Activated naive CD4-positive, alpha-beta T cell treated with anti-CD3 and anti-CD28 coated beads, Interleukin-2, amount 10 ng/mL, durations not matched to agents 7 days and 5 days (primary cell): ENCODE measurements at regions not wholly inside any gene's neighbourhood (a gene's known extent, or its start where the extent isn't known, plus 50 kb on each side); places are given as distances from the start of the nearest gene placed in this dataset.
"Not testable (repeated sequence)": the region's sequence is repeated elsewhere in the genome, so short reads cannot be mapped to it uniquely, and the experiment has no call there.

Source experiments
- CTCF ChIA-PET: fragments of 350-600 bp; sonication (Branson Sonifier 250); formaldehyde crosslinking; loops from one replicate; lab custom pipeline; 2021; ENCODE audit warnings: antibody characterized with exemption; lab: Charles Lee
- DNase-seq: peaks from one replicate; pipeline ENCODE4 v3.0.0-alpha.2; 2020
- H3K27ac Mint-ChIP-seq: one replicate; pipeline ENCODE4 v1.8.0; 2021; ENCODE audit warnings: mild to moderate bottlenecking, moderate library complexity, mixed read lengths
- H3K27me3 Mint-ChIP-seq: one replicate; pipeline ENCODE4 v1.8.0; 2021; ENCODE audit warnings: mild to moderate bottlenecking, mixed read lengths
- H3K36me3 Mint-ChIP-seq: one replicate; pipeline ENCODE4 v1.8.0; 2021; ENCODE audit warnings: mixed read lengths
- H3K4me1 Mint-ChIP-seq: one replicate; pipeline ENCODE4 v1.8.0; 2021; ENCODE audit warnings: mixed read lengths
- H3K4me3 Mint-ChIP-seq: one replicate; pipeline ENCODE4 v1.8.0; 2021; ENCODE audit warnings: mild to moderate bottlenecking, moderate library complexity, mixed read lengths
- H3K9me3 Mint-ChIP-seq: one replicate; pipeline ENCODE4 v1.8.0; 2021; ENCODE audit warnings: mixed read lengths

DNA sequence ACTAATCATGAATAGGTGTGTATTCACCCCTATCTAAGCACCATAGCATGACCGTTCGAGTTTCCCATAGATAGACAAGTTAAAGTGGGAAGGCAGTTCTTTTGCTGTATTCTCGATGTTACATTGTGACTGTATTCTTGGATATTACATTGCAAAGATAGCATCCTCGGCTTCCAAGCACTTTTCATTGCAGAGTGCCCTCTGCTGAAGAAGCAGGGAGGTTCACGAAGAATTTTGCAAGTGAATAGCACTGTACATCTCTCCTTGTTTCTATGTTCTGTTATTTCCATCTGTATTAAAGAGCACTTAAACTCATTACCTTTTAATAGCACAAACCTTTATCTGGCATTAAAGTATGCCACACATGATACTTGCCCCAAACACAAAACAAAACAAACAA is 426.7 kb upstream of the ARX start:
- H3K4me3 Mint-ChIP-seq, result no peak overlapping the region
- no peaks in the 10 kb centered on the region for H3K4me1 Mint-ChIP-seq
- H3K36me3 Mint-ChIP-seq, result no peaks in the 10 kb centered on the region
- H3K27ac Mint-ChIP-seq, result no peak overlapping the region
- no peaks in the 10 kb centered on the region for H3K9me3 Mint-ChIP-seq
- CTCF ChIA-PET, result no interaction called here
- H3K27me3 Mint-ChIP-seq, result no peaks in the 10 kb centered on the region
- no peak for DNase-seq

GRCh38 chrX:25433307-25433706 is 417.5 kb upstream of the ARX start:
- H3K4me3 Mint-ChIP-seq, result no peak overlapping the region
- no peaks in the 10 kb centered on the region for H3K27me3 Mint-ChIP-seq
- H3K9me3 Mint-ChIP-seq, result no peaks in the 10 kb centered on the region
- no peak overlapping the region for H3K27ac Mint-ChIP-seq
- CTCF ChIA-PET, result no interaction called here
- DNase-seq, result no peak
- no peaks in the 10 kb centered on the region for H3K36me3 Mint-ChIP-seq
- H3K4me1 Mint-ChIP-seq, result no peaks in the 10 kb centered on the region

DNA sequence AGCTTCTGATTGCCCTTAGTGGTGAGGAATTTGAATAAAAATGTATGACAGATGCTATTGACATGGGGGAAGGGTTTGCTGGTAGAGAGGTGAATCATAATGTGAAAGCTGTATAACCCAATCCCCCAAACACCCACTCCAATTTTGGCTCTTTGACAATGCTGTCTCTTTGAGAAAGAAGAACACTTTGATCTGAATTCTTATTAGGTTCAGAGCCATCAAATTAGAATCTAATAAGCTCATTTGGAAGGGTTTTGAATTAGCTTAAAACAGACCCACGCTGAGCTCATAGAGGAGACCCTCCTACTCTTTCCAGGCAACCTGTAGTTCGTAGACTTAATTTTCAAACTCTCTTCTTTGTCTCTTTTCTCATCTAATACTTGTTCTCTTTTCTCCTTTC is 416.6 kb upstream of the ARX start:
- no peak overlapping the region for H3K4me3 Mint-ChIP-seq
- no peaks in the 10 kb centered on the region for H3K36me3 Mint-ChIP-seq
- H3K27me3 Mint-ChIP-seq, result no peaks in the 10 kb centered on the region
- H3K27ac Mint-ChIP-seq, result no peak overlapping the region
- no peaks in the 10 kb centered on the region for H3K4me1 Mint-ChIP-seq
- H3K9me3 Mint-ChIP-seq, result no peaks in the 10 kb centered on the region
- no peak for DNase-seq
- CTCF ChIA-PET, result no interaction called here

GRCh38 chrX:25427873-25428555 is 412.2 kb upstream of the ARX start:
- H3K4me3 Mint-ChIP-seq, result no peak overlapping the region
- no peaks in the 10 kb centered on the region for H3K36me3 Mint-ChIP-seq
- peaks cover 2% of the 10 kb centered on the region for H3K9me3 Mint-ChIP-seq
- H3K27me3 Mint-ChIP-seq, result no peaks in the 10 kb centered on the region
- H3K4me1 Mint-ChIP-seq, result no peaks in the 10 kb centered on the region
- no peak for DNase-seq
- no peak overlapping the region for H3K27ac Mint-ChIP-seq
- CTCF ChIA-PET, result no interaction called here

GRCh38 chrX:25404163-25404562 is 388.4 kb upstream of the ARX start:
- H3K9me3 Mint-ChIP-seq, H3K27ac Mint-ChIP-seq, H3K36me3 Mint-ChIP-seq, H3K4me3 Mint-ChIP-seq, CTCF ChIA-PET, DNase-seq, H3K4me1 Mint-ChIP-seq, H3K27me3 Mint-ChIP-seq: not testable (repeated sequence)

- Mint-ChIP-seq H3K4me1 (no peaks in the 10 kb centered on the region), H3K36me3 (no peaks in the 10 kb centered on the region), H3K4me3 (no peak overlapping the region), H3K27ac (no peak overlapping the region), H3K9me3 (no peaks in the 10 kb centered on the region), H3K27me3 (no peaks in the 10 kb centered on the region)
- DNase-seq, result no peak
- CTCF ChIA-PET, result no interaction called here
These were observed 373.5 kb upstream of the ARX start for GRCh38 chrX:25389266-25389665.

DNA sequence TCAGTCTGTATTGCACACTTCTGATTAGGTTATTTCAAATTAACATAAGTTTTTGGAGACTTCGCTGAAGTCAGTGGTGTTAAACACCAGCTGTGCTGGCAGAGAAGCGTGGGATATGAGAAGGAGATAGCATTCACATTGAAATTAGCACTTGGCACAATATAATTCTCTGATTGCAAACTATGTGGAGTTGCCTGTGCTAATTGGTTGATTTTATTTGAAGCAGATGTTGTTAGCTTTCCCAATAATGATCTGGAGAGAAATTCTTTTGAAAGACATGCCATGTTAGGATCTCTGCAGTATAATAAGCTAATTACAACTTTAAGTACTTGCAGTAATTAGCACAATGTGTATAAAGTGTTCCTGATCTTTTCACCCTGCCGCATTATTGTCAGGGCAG is 367.4 kb upstream of the ARX start:
- Mint-ChIP-seq H3K4me3 (no peak overlapping the region), H3K27me3 (no peaks in the 10 kb centered on the region), H3K27ac (no peak overlapping the region), H3K36me3 (no peaks in the 10 kb centered on the region), H3K4me1 (no peaks in the 10 kb centered on the region), H3K9me3 (no peaks in the 10 kb centered on the region)
- no peak for DNase-seq
- CTCF ChIA-PET, result no interaction called here

DNA sequence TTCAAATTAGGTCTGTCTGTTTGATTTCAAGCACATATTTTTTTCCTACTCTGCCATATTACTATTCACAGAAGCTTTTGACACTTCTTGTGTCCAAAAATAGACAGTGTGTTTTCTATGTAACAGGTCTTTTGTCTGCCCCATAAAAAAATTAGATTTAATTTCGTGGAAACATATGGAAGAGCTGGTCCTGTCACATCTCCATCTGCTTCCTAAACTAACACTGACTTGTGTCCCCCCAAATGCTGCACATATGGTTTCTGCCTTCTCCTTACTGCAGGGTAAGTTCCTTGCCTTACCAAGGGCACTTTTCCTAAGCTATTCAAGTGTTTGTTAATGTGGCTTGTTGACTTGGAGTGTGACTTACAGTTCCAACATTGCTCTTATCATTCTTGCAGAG is 340.7 kb upstream of the ARX start:
- CTCF ChIA-PET, result no interaction called here
- no peaks in the 10 kb centered on the region for H3K9me3 Mint-ChIP-seq

DNA sequence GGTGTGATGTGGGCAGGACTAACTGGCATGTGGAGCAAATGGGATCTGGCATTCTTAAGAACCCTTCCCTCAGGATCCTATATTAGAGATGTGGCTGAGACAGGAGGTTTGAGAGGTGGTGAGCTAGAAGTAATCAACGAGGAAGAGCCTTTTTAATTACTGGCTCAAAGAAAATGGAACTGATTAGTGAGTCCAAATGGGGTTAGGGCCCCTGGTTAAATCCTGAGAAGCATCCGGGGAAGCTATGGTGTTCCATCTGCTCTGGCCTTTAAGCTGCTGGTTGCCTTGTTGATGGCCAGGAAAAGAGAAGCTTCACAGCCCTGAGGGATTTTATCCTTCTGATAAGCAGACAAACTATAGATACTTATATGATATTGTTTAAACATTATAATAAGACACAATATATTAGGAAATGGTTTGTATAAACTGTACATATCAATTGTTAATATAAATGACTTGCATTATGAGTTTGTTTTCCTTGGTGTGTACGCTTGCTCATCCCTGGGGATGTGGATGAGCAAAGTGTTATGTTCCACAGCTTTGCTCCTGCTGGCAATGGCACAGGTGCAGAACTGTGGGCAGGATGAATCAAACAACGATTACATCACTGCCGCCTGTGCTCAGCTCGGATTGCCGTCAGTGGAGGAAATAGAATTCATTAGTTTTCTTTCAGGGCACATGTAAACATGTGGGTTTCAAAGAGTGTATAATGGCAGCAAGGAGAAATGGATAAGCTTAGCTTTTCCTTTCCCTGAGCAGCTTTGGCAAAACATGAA is 328.6 kb upstream of the ARX start:
- no peak overlapping the region for H3K4me3 Mint-ChIP-seq
- no peaks in the 10 kb centered on the region for H3K27me3 Mint-ChIP-seq
- CTCF ChIA-PET, result interaction anchor here (0.6 kb wide), 2 partner anchors 20 to 1050 kb away, joined by 3 read pairs; no protein-coding TSS in a partner anchor
- H3K9me3 Mint-ChIP-seq, result no peaks in the 10 kb centered on the region
- no peaks in the 10 kb centered on the region for H3K36me3 Mint-ChIP-seq
- no peak for DNase-seq
- no peak overlapping the region for H3K27ac Mint-ChIP-seq
- no peaks in the 10 kb centered on the region for H3K4me1 Mint-ChIP-seq

More for the DNA sequence above, 340.7 kb upstream of the ARX start:
- no peaks in the 10 kb centered on the region for H3K27me3 Mint-ChIP-seq
- H3K27ac Mint-ChIP-seq, result no peak overlapping the region
- H3K4me3 Mint-ChIP-seq, result no peak overlapping the region
- DNase-seq, result no peak
- no peaks in the 10 kb centered on the region for H3K4me1 Mint-ChIP-seq
- H3K36me3 Mint-ChIP-seq, result no peaks in the 10 kb centered on the region

- Mint-ChIP-seq H3K27me3 (no peaks in the 10 kb centered on the region), H3K4me3 (no peak overlapping the region), H3K27ac (no peak overlapping the region), H3K9me3 (peaks cover 2% of the 10 kb centered on the region), H3K4me1 (no peaks in the 10 kb centered on the region), H3K36me3 (no peaks in the 10 kb centered on the region)
- DNase-seq, result no peak
- CTCF ChIA-PET, result no interaction called here
These were observed 327.3 kb upstream of the ARX start for GRCh38 chrX:25343060-25343459.

GRCh38 chrX:25337841-25338240 is 322.1 kb upstream of the ARX start:
- Mint-ChIP-seq H3K9me3 (peaks cover 2% of the 10 kb centered on the region), H3K27ac (no peak overlapping the region), H3K27me3 (no peaks in the 10 kb centered on the region), H3K4me1 (no peaks in the 10 kb centered on the region), H3K4me3 (no peak overlapping the region), H3K36me3 (no peaks in the 10 kb centered on the region)
- CTCF ChIA-PET, result no interaction called here
- DNase-seq, result no peak

- Mint-ChIP-seq H3K4me3 (no peak overlapping the region), H3K9me3 (no peaks in the 10 kb centered on the region), H3K27me3 (no peaks in the 10 kb centered on the region), H3K4me1 (no peaks in the 10 kb centered on the region), H3K36me3 (no peaks in the 10 kb centered on the region), H3K27ac (no peak overlapping the region)
- no peak for DNase-seq
- CTCF ChIA-PET, result no interaction called here
These were observed 285.2 kb upstream of the ARX start for GRCh38 chrX:25300994-25301393.

DNA sequence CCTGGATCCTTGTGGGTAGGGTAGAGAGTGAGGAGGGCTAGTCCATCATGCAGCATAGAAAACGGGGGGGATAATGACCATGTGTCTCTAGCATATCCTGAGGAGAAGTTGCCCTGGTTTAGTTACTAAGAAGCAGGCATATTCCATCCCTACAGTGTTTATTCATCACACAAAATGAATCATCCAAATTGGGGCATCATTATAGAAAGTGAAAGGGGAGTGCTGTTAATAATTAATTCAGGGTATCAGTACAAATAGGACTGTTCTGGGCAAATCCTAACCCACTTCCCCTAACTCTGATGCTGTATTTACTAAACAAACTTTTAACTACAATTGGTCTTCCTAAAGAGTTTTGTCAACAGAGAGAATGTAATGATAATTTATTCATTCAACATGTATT is 281.1 kb upstream of the ARX start:
- CTCF ChIA-PET, result no interaction called here
- Mint-ChIP-seq H3K27ac (no peak overlapping the region), H3K27me3 (no peaks in the 10 kb centered on the region), H3K4me1 (no peaks in the 10 kb centered on the region), H3K9me3 (no peaks in the 10 kb centered on the region), H3K4me3 (no peak overlapping the region), H3K36me3 (no peaks in the 10 kb centered on the region)
- no peak for DNase-seq

GRCh38 chrX:25295466-25295865 is 279.7 kb upstream of the ARX start:
- H3K27ac Mint-ChIP-seq, result no peak overlapping the region
- no peaks in the 10 kb centered on the region for H3K27me3 Mint-ChIP-seq
- H3K4me3 Mint-ChIP-seq, result no peak overlapping the region

DNA sequence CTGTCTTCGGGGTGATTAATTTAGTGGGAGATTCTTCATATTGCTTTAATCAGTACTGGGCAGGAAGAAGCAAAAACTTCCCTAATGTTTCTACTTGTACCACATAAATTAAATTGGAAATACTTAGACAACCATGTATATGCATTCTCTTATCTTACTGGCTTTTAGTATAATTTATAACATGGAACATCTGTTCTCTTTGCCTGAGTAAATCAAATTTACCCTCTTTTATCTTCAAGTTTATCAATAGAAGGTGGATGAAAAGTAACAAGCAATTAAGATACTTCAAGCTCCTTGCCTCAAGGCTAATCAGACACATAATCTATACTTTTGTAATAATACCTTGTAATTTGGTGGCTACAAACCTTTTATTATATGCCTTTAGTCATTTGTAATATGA is 274.4 kb upstream of the ARX start:
- no peaks in the 10 kb centered on the region for H3K36me3 Mint-ChIP-seq
- no peak overlapping the region for H3K4me3 Mint-ChIP-seq
- H3K27me3 Mint-ChIP-seq, result no peaks in the 10 kb centered on the region
- H3K27ac Mint-ChIP-seq, result no peak overlapping the region
- CTCF ChIA-PET, result no interaction called here
- no peaks in the 10 kb centered on the region for H3K4me1 Mint-ChIP-seq
- H3K9me3 Mint-ChIP-seq, result no peaks in the 10 kb centered on the region
- no peak for DNase-seq

More at GRCh38 chrX:25295466-25295865, 279.7 kb upstream of the ARX start:
- Mint-ChIP-seq H3K36me3 (no peaks in the 10 kb centered on the region), H3K4me1 (no peaks in the 10 kb centered on the region), H3K9me3 (no peaks in the 10 kb centered on the region)
- no peak for DNase-seq
- CTCF ChIA-PET, result no interaction called here
